RWPE1 (cell line): ENCODE measurements at regions not wholly inside any gene's neighbourhood (a gene's known extent, or its start where the extent isn't known, plus 50 kb on each side); places are given as distances from the start of the nearest gene placed in this dataset.
"Not testable (repeated sequence)": the region's sequence is repeated elsewhere in the genome, so short reads cannot be mapped to it uniquely, and the experiment has no call there.

Experiments
- CTCF ChIA-PET: fragments of 350-600 bp; sonication (Branson Sonifier 250); formaldehyde crosslinking; extraction: SDS; loops from one replicate; lab custom pipeline; 2021; lab: Yijun Ruan, JAX
- POLR2A ChIA-PET: fragments of 400-600 bp; formaldehyde crosslinking; extraction: SDS; loops from one replicate; lab custom pipeline; 2020; ENCODE audit warnings: antibody characterized with exemption; ENCODE audit not compliant: low non-redundant PET; lab: Yijun Ruan, JAX
- DNase-seq: peaks from one replicate; pipeline ENCODE4 v3.0.0; 2012; ENCODE audit warnings: low spot score
- H3K27ac ChIP-seq: fragments of 450-650 bp; 2 replicates; pipeline ENCODE4 v1.5.1; 2017
- TF ChIP-seq, protein P1 (sequence below): fragments of 450-650 bp; conservative IDR thresholded peaks from 2 replicates; pipeline ENCODE4 v1.5.1; 2017; ENCODE audit warnings: low read depth, mild to moderate bottlenecking

DNA sequence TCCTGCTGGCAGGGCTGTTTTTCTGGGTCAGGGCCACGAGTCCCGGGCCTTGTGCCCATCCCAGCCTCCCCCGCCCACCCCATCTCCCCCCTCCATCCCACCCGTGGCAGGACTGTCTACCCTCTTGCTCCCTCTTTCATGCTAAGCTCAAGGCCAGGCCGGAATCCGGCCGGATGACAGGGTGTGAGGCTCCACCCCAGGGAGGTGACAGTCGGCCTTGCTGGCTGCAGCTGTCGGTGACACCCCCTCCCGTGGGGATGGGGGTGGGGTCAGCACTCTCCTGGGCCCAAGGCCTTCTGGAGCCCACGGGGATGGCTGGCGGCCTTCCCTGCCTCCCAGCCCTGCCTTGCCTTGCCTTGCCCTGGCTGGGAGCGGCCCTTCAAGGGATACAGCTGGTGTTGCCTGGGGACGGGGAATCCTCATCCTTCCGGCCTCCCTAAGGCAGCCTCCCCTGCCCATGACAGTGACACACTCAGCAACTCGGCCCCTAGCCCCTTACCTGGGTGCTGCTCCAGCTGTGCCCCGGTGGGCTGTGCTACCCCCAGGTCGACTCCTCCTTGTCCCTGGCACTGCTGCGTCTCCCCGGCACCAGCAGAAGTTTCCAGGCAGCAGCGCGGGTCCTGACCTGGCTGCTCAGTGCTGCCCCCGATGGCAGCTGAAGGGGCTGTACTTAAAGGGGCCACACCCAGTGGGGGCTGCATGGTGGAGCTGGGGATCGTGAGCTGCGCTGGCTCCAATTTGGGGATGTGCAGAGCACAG, 303.9 kb downstream of the CCDC74A start:
- POLR2A ChIA-PET, H3K27ac ChIP-seq, DNase-seq: not testable (repeated sequence)
- CTCF ChIA-PET: interaction anchor here (0.6 kb wide), 3 partner anchors 102 to 1682 kb away, joined by 3 read pairs; no protein-coding TSS in a partner anchor

DNA sequence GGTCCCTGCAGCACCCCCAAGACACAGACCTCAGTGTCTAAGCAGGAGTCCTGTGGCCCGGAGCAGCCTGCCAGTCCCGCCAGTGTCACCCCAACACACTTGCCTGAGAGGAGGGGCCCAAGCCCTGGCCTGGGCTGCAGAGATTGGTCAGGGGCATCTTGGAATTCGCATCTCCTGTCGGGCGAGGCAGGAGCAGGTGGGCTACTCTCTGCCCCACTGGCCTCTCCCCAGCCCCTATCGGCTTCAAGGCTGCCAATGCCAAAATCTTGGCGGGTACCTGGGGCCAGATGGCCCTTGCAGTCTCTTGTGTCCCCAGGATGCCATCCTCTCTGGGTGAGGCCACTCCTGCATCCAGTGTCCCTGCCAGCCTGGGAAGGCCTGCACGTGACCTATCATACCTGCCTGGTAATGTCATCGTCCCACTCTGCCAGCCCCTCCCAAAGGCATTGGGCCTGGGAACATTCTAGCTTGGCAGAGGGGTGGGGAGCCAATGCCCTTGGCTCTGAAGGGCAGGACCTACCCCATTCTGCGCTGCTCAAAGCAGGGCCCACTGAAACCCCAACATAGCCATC, 304.6 kb downstream of the CCDC74A start:
- DNase-seq, POLR2A ChIA-PET, H3K27ac ChIP-seq: not testable (repeated sequence)
- CTCF ChIA-PET: interaction anchor here (0.6 kb wide), 1 partner anchor 1681 kb away, joined by 3 read pairs; no protein-coding TSS in a partner anchor

DNA sequence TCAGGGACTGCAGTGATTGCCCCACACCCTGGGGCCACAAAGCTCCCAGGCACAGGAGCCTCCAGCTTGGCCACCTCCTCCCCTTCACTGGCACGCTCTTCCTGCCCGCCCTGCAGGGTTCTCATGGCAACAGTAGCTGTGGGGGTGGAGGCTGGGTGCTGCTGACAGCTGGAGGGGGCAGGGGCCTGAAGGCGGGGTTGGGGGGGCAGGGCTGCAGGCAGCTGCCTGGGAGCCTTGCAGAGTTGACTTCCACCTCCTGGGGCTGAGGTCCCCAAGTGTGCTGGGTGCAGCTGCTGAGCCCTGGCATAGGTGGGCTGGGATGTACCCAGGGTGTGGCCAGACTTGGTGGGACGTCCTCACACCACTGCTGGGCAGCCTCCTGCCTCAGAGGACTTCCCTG, 305.2 kb downstream of the CCDC74A start:
- CTCF ChIA-PET, H3K27ac ChIP-seq, POLR2A ChIA-PET, DNase-seq: not testable (repeated sequence)

DNA sequence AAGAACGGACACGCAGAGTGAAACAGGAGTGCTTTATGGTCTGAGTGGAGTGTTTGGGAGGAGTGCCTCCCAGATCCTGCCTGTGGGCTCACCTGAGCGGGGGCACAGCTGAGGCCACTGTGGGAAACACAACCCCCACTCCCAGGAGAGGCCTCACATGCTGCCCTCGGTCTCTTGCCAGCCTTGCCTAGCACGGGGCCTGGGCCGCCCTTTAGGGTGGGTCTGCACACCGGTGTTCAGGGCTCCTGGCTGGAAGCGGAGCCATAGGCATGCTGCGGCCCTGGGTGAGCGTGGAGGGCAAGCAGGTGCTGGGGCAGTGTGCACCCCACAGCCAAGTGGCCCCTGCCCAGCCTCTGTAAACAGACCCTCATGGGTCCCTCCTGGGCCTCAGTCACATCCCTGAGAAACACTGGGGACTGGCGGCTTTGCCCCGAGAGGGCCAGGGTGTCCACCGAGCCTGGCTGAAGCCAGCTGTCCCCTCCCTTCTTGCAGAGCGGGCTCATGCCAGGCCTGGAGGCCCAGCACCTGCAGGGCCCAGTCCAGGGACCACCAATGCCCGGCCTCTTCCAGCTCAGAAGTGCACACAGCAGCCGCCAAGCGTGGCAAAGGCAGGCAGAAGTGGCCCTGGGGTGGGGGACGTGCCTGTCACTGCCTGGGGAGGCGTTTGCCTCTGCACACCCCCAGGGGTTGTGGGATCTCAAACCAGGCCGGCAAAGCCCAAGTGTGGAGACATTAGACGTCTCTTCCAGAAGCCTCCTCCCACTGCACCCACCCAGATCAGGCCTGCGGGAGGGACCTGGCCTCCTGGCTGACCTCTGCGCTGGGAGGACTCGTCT, 305.9 kb downstream of the CCDC74A start:
- H3K27ac ChIP-seq, POLR2A ChIA-PET, DNase-seq, CTCF ChIA-PET: not testable (repeated sequence)

DNA sequence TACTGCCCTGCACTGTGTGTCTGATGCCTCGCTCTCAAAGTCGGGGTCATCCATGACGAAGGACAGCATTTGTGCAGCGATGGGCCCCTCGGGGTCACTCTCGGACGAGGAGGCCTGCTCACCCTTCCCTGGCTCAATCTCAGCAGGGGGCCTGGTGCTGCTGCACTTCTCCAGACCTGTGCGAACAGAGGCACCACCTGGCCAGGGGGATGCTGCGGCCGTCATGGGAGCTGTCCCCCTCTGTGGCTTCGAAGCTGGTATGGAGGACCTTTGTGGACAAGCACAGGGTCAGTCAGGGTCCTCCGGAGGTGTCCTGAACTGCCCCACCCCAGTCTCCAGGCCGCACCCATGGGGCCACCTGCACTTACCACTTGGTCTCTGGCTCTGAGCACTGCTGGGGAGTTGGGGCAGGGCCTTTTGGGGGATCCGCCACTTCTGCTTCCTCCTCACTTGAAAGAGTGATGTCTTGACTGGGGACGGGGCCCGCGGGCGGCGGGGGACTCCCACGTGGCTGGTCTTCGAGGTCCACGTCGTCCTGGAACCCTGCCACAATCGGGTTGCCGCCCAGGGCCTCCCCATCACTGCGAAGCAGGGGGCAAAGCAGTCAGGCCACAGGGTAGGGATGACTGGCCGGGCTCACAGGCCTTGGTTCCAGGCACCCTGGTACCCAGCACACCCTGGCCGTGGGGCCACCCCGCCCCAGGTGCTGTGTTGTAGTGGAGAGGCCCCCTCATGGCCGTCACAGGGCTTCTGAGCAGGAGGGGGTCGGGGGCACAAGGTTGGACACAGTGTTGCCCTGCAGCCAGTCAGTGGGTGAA, 306.7 kb downstream of the CCDC74A start:
- POLR2A ChIA-PET, CTCF ChIA-PET, H3K27ac ChIP-seq, DNase-seq: not testable (repeated sequence)

DNA sequence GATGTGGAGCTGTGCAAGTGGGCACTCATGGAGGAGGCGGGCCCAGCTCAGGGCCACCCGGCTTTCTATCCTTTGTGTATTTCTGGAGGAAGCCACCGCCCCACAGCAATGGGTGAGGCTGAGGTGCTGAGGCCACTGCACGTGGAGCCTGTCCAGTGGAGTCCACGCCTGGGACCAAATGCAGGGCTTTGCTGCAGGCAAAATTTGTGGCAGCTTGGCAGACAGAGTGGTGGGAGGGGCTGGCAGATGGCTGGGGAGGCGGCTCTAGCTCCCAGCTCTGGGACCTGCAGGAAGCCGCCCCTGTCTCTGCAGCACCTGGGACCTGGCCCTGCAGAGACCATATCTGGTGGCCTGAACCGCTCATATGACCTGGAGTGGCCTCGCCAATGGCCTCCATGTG, 307.3 kb downstream of the CCDC74A start:
- DNase-seq, POLR2A ChIA-PET, H3K27ac ChIP-seq, CTCF ChIA-PET: not testable (repeated sequence)

DNA sequence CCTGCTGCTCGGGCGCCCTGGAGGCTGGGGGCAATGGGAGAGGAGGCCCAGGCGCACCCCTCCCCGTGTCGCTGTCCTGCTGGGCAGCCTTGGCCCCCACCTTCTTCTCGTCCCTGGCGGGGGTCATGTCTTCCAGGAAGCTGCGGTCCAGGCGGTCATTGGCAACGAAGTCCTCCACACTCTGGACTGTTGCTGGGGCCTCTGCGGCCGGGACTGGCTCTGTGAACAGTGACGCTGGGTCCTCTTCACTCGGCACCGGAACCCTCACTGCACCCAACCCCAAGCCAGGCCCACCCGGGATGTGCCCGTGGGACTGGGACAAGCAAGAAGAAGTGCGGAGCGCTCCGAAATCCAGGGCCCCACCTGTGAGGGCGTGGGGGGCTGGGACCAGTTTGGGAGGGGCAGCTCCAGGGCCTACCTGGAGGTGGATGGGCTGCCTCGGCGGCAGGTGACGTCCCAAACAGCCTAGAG, 308.0 kb downstream of the CCDC74A start:
- ChIA-PET POLR2A (no interaction called here), CTCF (no interaction called here)
- no peak overlapping the region for H3K27ac ChIP-seq
- TF ChIP-seq, protein P1, sequence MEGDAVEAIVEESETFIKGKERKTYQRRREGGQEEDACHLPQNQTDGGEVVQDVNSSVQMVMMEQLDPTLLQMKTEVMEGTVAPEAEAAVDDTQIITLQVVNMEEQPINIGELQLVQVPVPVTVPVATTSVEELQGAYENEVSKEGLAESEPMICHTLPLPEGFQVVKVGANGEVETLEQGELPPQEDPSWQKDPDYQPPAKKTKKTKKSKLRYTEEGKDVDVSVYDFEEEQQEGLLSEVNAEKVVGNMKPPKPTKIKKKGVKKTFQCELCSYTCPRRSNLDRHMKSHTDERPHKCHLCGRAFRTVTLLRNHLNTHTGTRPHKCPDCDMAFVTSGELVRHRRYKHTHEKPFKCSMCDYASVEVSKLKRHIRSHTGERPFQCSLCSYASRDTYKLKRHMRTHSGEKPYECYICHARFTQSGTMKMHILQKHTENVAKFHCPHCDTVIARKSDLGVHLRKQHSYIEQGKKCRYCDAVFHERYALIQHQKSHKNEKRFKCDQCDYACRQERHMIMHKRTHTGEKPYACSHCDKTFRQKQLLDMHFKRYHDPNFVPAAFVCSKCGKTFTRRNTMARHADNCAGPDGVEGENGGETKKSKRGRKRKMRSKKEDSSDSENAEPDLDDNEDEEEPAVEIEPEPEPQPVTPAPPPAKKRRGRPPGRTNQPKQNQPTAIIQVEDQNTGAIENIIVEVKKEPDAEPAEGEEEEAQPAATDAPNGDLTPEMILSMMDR: no peak
- no peak for DNase-seq

DNA sequence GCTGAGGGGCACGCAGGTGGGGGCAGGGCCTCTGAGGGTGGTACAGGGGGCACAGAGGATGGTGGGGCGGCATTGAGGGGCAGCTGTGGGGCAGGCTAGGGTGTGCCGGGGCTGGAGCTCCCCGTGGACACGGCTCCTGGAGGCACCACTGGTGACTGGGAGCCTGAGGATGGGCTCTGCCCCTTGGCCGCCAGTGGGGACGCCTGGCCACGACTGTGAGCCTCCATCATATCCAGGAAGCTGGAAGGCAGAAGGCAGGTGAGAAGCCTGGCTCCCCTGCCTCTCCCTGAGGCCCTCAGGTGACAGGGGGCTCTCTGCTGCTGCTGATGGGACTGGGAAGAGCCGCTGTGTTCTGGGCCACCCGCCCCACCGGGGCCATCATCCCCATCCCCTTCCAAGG, 308.4 kb downstream of the CCDC74A start:
- CTCF ChIA-PET, POLR2A ChIA-PET, DNase-seq, H3K27ac ChIP-seq: not testable (repeated sequence)

DNA sequence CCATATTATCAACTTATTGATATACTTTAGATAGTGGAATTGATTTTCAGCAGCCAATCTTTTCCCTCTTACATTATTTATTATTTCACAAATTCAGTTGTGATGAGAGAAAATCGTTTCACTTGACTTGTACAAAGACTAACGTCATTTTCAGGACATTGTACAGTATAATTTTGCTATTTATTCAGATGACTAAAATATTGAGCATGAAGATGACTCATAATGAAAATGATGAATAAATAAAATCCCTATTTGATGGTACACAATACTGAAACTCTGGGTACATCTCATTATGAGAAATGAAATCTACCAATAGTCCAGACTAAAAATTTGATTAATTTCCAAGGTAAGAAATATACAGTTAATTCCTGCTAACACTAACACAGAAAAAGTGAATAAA, 316.4 kb downstream of the CCDC74A start:
- H3K27ac ChIP-seq, CTCF ChIA-PET, POLR2A ChIA-PET, DNase-seq: not testable (repeated sequence)

DNA sequence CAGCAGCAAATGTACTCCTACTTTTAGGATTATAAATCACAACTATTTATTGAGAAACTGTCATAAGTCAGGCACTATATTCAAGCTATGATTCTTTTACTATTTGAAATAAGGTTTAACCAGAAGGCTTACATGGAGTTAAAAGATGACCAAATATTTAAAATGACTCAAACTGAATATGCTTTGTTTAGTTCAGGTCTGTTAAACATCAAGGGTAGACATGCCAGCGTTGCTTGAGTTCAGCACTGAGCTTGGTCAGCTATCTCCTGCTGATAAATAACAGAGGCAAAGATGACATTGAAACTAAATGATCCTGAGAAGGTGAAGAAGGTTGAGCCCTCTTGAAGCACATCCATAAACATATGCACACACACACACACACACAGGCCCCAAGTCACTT, 305.6 kb downstream of the ANKRD30BL start:
- CTCF ChIA-PET, POLR2A ChIA-PET, H3K27ac ChIP-seq, DNase-seq: not testable (repeated sequence)

DNA sequence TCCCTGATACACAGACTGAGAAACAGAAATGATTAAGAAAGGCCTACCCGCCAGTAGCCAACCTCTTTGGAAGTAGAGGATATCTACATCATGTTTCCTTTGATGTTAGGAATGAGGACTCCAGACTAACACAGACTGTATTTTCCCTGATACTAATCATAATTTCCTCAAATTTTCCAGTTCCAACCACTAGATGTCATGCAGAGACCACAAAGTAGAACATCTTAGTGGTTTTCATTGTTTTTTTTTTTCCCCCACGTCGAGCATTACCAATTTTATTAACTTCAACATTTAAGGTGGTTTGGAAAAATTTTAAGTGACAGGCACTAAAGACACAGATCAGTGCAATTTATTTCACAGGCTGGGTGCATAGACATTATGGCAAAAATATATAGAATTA, 303.6 kb downstream of the ANKRD30BL start:
- DNase-seq, CTCF ChIA-PET, H3K27ac ChIP-seq, POLR2A ChIA-PET: not testable (repeated sequence)
- TF ChIP-seq, protein P1: peak; percentile 31; the same call in 1 of the 2 replicates
